Thyroid gland (tissue), 4 donors: ENCODE measurements at regions not wholly inside any gene's neighbourhood (a gene's known extent, or its start where the extent isn't known, plus 50 kb on each side); places are given as distances from the start of the nearest gene placed in this dataset.
"Not testable (repeated sequence)": the region's sequence is repeated elsewhere in the genome, so short reads cannot be mapped to it uniquely, and the experiment has no call there.

Experiments
- DNase-seq, 2 donors: peaks; one replicate each; pipeline ENCODE4 v3.0.0-alpha.2; 2019
- H3K27ac ChIP-seq, 3 donors: fragments of 200-600 bp; sonication (generic); 1 replicate in 2 of 3; 2 replicates in 1 of 3; pipeline ENCODE4 v1.5.1; 2016 to 2019; ENCODE audit warnings: mild to moderate bottlenecking in 1 of 3, moderate library complexity in 1 of 3
- H3K27me3 ChIP-seq: fragments of 200-600 bp; sonication (generic); one replicate; pipeline ENCODE4 v1.5.1; 2019
- H3K36me3 ChIP-seq, 2 donors: fragments of 200-600 bp; sonication (generic); one replicate each; pipeline ENCODE4 v1.5.1; 2016 to 2019
- H3K4me1 ChIP-seq, 2 donors: fragments of 200-600 bp; sonication (generic); one replicate each; pipeline ENCODE4 v1.5.1; 2017 to 2019
- H3K4me3 ChIP-seq, 3 donors: fragments of 200-600 bp; sonication (generic); replicated peaks in 1 of 3; 1 replicate in 2 of 3; 2 replicates in 1 of 3; pipeline ENCODE4 v1.5.1; 2016; ENCODE audit warnings: mild to moderate bottlenecking in 1 of 3
- H3K9me3 ChIP-seq: fragments of 200-600 bp; sonication (generic); one replicate; pipeline ENCODE4 v1.5.1; 2017
- POLR2A ChIP-seq, 2 donors: fragments of 450-650 bp; IDR thresholded peaks; one replicate each; pipeline ENCODE4 v1.6.1; 2017; ENCODE audit warnings: antibody characterized with exemption in 2 of 2, mild to moderate bottlenecking in 2 of 2, moderate library complexity in 1 of 2
- WGBS, 2 donors: methylation state at CpG; one replicate each; pipeline ENCODE4 v1.1.5; 2017; 5-methylcytosine and 5-hydroxymethylcytosine counted together
- intact Hi-C: fragments of 100-400 bp; cut with DNase I; formaldehyde crosslinking; loops from one replicate; pipeline ENCODE4 v1.15.1; 2023
- TF ChIP-seq, protein P1 (sequence below), 6 experiments: fragments of 200-600 bp in 3 of 6; fragments of 450-650 bp in 3 of 6; sonication (generic) in 3 of 6; IDR thresholded peaks; one replicate each; pipeline ENCODE4 v1.5.1; 2016 to 2019; ENCODE audit warnings: antibody characterized with exemption in 6 of 6, mild to moderate bottlenecking in 2 of 6, inconsistent platforms in 1 of 6, moderate library complexity in 1 of 6

DNA sequence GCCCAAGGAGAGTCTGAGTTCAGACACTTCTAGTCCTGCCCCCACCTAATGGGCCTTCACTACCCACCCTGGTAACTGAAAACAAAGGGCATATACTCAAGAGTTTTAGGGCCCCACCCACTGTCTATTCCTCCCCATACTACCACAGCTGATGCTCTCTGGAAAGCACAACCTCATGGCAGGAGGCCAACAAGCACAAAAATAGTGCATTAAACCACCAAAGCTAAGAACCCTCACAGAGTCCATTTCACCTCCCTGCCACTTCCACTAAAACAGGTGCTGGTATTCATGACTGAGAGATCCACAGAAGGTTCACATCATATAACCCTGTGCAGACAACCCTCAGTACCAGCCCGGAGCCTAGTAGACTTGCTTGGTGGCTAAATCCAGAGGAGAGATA, 132.1 kb upstream of the ADGRB3 start:
- DNase-seq = no peak
- H3K9me3 ChIP-seq = no peaks in the 10 kb centered on the region
- TF ChIP-seq, protein P1, sequence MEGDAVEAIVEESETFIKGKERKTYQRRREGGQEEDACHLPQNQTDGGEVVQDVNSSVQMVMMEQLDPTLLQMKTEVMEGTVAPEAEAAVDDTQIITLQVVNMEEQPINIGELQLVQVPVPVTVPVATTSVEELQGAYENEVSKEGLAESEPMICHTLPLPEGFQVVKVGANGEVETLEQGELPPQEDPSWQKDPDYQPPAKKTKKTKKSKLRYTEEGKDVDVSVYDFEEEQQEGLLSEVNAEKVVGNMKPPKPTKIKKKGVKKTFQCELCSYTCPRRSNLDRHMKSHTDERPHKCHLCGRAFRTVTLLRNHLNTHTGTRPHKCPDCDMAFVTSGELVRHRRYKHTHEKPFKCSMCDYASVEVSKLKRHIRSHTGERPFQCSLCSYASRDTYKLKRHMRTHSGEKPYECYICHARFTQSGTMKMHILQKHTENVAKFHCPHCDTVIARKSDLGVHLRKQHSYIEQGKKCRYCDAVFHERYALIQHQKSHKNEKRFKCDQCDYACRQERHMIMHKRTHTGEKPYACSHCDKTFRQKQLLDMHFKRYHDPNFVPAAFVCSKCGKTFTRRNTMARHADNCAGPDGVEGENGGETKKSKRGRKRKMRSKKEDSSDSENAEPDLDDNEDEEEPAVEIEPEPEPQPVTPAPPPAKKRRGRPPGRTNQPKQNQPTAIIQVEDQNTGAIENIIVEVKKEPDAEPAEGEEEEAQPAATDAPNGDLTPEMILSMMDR (IDR thresholded peaks at IDR 0.05) = no peak
- no peak for TF ChIP-seq POLR2A (IDR thresholded peaks at IDR 0.05)
- H3K4me3 ChIP-seq = no peak overlapping the region
- H3K27ac ChIP-seq = no peak overlapping the region
- no peaks in the 10 kb centered on the region for H3K4me1 ChIP-seq
- 91 to 94% methylated on average over 1 of the region's 1 CpG for WGBS, 2 donors
- no peaks in the 10 kb centered on the region for H3K27me3 ChIP-seq
- intact Hi-C loops = no loop called here
- H3K36me3 ChIP-seq = no peaks in the 10 kb centered on the region

DNA sequence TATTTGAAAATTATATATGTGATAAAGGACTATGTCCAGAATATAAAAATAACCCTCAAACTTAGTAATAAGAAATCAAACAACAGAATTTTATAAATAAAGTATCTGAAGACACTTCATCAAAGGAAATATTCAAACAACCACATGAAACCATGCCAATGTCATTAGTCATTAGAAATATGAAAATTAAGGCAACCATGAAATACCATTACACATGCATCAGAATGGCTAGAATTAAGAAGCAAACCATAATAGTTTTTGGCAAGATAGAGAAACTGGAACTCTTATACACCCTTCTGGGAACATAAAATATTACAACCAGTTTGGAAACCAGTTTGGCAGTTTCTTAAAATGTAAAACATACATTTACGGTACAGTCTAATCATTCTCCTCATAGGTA, 137.2 kb upstream of the ADGRB3 start:
- no peak overlapping the region for H3K27ac ChIP-seq
- TF ChIP-seq POLR2A (IDR thresholded peaks at IDR 0.05) = no peak
- TF ChIP-seq, protein P1 (IDR thresholded peaks at IDR 0.05) = no peak
- no peaks in the 10 kb centered on the region for H3K4me1 ChIP-seq
- H3K9me3 ChIP-seq = no peaks in the 10 kb centered on the region
- no peaks in the 10 kb centered on the region for H3K36me3 ChIP-seq
- intact Hi-C loops = no loop called here
- no peaks in the 10 kb centered on the region for H3K27me3 ChIP-seq
- DNase-seq = no peak
- WGBS, 2 donors = 68 to 83% methylated on average over 1 of the region's 1 CpG
- H3K4me3 ChIP-seq = no peak overlapping the region

DNA sequence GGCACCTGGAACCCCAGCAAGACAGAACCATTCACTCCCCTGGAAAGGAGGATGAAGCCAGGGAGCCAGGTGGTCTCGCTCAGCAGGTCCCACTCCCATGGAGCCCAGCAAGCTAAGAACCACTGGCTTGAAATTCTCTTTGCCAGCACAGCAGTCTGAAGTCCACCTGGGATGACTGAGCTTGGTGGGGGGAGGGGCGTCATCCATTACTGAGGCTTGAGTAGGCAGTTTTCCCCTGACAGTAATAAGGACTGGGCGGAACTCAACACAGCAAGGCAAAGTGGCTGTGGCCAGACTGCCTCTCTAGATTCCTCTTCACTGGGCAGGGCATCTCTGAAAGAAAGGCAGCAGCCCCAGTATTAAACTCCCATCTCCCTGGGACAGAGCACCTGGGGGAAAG, 140.2 kb upstream of the ADGRB3 start:
- H3K4me3 ChIP-seq, H3K4me1 ChIP-seq, H3K9me3 ChIP-seq, DNase-seq, intact Hi-C loops, H3K36me3 ChIP-seq, H3K27ac ChIP-seq, H3K27me3 ChIP-seq: not testable (repeated sequence)
- WGBS, 2 donors = 90 to 91% methylated on average over 2 to 3 of the region's 3 CpGs

DNA sequence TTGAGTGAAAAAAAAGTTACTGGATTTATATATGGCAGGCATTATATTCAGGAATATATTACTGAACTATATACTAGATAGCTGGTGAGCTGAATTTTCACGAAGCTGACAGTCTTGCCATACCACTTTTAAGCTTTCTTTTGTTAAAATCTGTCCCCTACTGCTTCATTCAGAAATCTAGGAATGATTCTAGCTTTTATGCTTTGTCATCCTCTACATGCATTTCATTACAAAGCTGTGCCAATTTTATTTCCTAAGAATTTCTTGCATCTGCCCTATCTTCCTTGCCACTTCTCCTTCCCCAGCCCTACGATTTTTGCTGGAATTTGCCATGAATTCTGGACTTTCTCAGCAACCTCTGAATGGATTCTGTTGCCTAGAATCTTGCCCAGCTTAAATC, 158.5 kb upstream of the ADGRB3 start:
- no peak for TF ChIP-seq POLR2A (IDR thresholded peaks at IDR 0.05)
- TF ChIP-seq, protein P1 (IDR thresholded peaks at IDR 0.05) = no peak
- intact Hi-C loops = no loop called here
- no peaks in the 10 kb centered on the region for H3K9me3 ChIP-seq
- H3K27me3 ChIP-seq = no peaks in the 10 kb centered on the region
- no peaks in the 10 kb centered on the region for H3K36me3 ChIP-seq
- no peak overlapping the region for H3K27ac ChIP-seq
- H3K4me1 ChIP-seq = no peaks in the 10 kb centered on the region
- 61 to 66% methylated on average over 2 of the region's 2 CpGs for WGBS, 2 donors
- DNase-seq = no peak
- H3K4me3 ChIP-seq = no peak overlapping the region

DNA sequence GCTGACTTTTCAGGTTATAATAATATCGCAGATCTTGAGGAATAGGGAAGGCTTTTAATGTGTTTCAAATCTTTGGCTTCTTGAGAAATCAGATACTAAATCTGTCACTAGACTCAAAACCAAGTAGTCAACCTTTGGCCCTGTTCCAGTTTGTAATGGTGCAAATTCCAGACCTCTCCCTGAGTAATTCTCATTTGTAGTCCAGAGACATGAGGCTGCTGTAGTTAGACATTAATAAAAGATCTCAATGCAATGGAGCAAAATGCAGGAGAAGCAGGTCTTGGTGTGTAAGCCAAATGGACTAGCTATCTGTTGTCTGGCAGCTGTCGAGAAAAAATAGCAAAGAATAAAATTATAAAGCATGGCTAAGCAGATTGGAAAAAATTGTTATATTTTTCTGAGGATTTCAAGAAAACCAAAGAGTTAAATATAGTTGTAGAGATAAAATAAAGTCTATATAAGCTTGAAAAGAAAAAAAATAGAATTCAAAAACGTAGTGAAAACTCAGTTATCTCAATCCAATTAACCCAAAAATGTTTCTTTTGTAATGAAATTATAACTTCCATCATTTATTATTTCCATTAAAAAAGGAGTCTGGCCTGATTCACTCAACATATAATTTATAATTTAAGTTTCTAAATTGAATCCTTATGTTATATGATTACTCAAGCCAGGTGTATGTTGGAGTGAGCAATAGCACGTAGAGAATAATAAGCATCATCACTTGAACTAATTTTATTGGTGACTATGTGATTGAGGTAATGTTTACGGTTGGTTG, 161.5 kb upstream of the ADGRB3 start:
- Histone ChIP-seq H3K27ac (no peak overlapping the region), H3K4me1 (no peaks in the 10 kb centered on the region), H3K9me3 (no peaks in the 10 kb centered on the region), H3K36me3 (no peaks in the 10 kb centered on the region), H3K27me3 (no peaks in the 10 kb centered on the region), H3K4me3 (no peak overlapping the region)
- TF ChIP-seq, protein P1 (IDR thresholded peaks at IDR 0.05) = no peak
- TF ChIP-seq POLR2A (IDR thresholded peaks at IDR 0.05) = no peak
- no peak for DNase-seq
- 79 to 85% methylated on average over 5 of the region's 5 CpGs for WGBS, 2 donors
- intact Hi-C loops = no loop called here
